Ishikawa (cell line): ENCODE measurements at regions not wholly inside any gene's neighbourhood (a gene's known extent, or its start where the extent isn't known, plus 50 kb on each side); places are given as distances from the start of the nearest gene placed in this dataset.

Experiments
- CEBPB ChIP-seq: IDR thresholded peaks from 2 replicates; pipeline ENCODE4 v1.6.1; 2012
- EGR1 ChIP-seq: IDR thresholded peaks from 2 replicates; pipeline ENCODE4 v1.6.1; 2012
- FOXM1 ChIP-seq: IDR thresholded peaks from 2 replicates; pipeline ENCODE4 v1.6.1; 2012; ENCODE audit warnings: low read depth, borderline replicate concordance
- NFIC ChIP-seq: IDR thresholded peaks from 2 replicates; pipeline ENCODE4 v1.6.1; 2012
- RAD21 ChIP-seq: IDR thresholded peaks from 2 replicates; pipeline ENCODE4 v1.6.1; 2012; ENCODE audit warnings: low read depth
- TAF1 ChIP-seq: IDR thresholded peaks from 2 replicates; pipeline ENCODE4 v1.6.1; 2012; ENCODE audit warnings: low read depth, mild to moderate bottlenecking
- TEAD4 ChIP-seq: IDR thresholded peaks from 2 replicates; pipeline ENCODE4 v1.6.1; 2012
- YY1 ChIP-seq: IDR thresholded peaks from 2 replicates; pipeline ENCODE4 v1.6.1; 2012; ENCODE audit warnings: low read depth
- ZBTB7A ChIP-seq: IDR thresholded peaks from 2 replicates; pipeline ENCODE4 v1.6.1; 2012; ENCODE audit warnings: low read depth
- TF ChIP-seq, protein P1 (sequence below): IDR thresholded peaks from 2 replicates; pipeline ENCODE4 v1.6.1; 2012; ENCODE audit warnings: low read depth, mild to moderate bottlenecking

DNA sequence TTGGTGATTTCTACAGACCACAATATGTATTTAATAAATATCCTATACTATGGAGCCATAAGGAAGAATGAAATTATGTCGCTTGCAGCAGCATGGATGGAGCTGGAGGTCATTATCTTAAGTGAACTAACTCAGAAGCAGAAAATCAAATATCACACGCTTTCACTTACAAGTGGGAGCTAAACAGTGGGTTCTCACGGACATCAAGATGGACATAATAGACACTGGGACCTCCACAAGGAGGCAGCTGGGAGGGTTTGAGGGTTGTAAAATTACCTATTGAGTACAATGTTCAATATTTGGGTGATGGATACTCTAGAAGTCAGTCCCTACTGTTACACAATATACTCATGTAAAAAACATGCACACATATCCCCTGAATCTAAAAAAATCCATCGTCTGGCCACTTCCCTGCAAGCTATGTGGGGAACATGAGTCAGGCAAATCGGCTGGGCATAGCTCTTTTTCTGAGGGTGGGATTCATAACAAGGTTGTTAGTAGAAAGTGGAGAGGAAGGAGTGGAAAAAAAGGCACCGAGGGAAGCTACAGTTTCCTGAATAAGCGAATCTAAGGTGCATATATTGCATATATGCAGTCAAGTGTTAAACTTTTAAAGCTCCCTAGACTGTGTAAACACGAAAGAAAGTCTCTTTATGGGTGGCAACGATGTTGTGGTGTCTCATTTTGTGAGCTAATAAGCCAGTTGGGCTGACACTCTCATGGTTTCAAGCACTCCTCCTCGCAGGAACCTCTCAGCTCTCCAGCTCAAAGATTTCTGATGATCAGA, 135.2 kb upstream of the CPHXL start:
- TF ChIP-seq CEBPB = no peak
- TF ChIP-seq NFIC = no peak
- TF ChIP-seq FOXM1 = no peak
- TF ChIP-seq YY1 = no peak
- no peak for TF ChIP-seq TEAD4
- TF ChIP-seq TAF1 = no peak
- TF ChIP-seq, protein P1, sequence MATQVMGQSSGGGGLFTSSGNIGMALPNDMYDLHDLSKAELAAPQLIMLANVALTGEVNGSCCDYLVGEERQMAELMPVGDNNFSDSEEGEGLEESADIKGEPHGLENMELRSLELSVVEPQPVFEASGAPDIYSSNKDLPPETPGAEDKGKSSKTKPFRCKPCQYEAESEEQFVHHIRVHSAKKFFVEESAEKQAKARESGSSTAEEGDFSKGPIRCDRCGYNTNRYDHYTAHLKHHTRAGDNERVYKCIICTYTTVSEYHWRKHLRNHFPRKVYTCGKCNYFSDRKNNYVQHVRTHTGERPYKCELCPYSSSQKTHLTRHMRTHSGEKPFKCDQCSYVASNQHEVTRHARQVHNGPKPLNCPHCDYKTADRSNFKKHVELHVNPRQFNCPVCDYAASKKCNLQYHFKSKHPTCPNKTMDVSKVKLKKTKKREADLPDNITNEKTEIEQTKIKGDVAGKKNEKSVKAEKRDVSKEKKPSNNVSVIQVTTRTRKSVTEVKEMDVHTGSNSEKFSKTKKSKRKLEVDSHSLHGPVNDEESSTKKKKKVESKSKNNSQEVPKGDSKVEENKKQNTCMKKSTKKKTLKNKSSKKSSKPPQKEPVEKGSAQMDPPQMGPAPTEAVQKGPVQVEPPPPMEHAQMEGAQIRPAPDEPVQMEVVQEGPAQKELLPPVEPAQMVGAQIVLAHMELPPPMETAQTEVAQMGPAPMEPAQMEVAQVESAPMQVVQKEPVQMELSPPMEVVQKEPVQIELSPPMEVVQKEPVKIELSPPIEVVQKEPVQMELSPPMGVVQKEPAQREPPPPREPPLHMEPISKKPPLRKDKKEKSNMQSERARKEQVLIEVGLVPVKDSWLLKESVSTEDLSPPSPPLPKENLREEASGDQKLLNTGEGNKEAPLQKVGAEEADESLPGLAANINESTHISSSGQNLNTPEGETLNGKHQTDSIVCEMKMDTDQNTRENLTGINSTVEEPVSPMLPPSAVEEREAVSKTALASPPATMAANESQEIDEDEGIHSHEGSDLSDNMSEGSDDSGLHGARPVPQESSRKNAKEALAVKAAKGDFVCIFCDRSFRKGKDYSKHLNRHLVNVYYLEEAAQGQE = no peak
- no peak for TF ChIP-seq RAD21
- TF ChIP-seq EGR1 = no peak
- no peak for TF ChIP-seq ZBTB7A
